Stimulated activated CD8-positive, alpha-beta memory T cell treated with anti-CD3 and anti-CD28 coated beads, Interleukin-4, amount 100 ng/mL, for 1 hour (primary cell): ENCODE measurements at regions not wholly inside any gene's neighbourhood (a gene's known extent, or its start where the extent isn't known, plus 50 kb on each side); places are given as distances from the start of the nearest gene placed in this dataset.

Source experiments
- DNase-seq, 2 donors: peaks; one replicate each; pipeline ENCODE4 v3.0.0-alpha.2; 2020; ENCODE audit warnings: low read depth in 2 of 2, low spot score in 1 of 2

DNA sequence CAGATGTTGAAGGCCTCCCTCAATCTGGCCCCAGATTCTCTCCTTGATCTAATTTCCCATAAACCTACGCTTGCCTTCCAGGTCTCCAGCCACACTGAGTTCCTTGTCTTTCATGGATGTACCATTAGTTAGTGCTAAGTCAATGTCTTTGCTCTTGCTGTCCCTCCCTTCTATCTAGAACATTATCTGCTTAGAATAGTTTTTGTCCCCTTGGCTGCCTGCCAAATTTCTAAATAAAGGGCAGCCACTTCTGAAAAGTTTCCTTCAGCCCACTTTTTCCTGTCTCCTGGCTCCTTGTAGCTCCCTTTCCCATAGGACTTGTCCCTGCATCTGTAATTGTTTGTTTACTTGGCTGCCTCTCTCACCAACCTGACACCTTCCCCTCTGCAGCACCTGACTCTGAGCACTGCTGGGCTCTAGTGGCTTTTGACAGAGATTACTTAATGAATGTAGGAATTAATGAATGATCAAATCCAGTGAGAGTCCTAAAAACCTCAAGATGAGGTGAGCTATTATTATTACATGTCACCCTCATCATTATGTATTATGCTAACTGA, 58.3 kb downstream of the CXCL12 start:
- DNase-seq = no peak

DNA sequence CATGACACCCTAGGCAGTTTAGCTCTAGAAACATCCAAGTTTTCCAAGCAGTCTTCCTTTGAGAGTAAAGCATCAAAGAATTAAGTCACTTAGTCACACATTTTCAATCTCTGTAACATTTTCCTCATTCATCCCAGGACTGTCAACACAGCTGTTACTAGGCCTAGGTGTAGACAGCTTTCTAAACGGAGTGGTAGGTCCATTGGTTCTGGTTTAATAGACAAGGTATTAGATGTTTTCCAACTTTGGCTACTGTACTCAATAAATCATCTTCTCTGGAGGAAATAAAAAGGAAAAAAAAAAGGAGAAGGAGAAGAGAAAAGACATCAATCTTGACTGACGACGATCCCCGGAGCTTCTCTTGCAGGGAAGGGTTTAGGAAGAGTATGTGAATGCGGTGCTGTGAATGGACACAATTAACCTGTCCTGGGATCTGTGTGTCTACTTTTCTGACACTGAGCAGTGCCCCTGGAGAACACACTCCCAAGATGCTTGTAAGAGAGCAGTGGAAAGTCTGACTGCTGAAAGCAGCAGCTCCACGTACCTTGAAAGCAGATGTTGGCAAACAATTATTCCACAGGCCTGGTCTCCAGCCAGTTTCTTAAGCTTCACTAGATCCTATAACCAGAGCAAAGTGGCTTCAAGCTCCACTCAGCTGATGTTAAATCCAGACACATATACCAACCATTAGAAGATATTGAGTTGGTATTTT, 59.1 kb downstream of the CXCL12 start:
- DNase-seq = no peak

DNA sequence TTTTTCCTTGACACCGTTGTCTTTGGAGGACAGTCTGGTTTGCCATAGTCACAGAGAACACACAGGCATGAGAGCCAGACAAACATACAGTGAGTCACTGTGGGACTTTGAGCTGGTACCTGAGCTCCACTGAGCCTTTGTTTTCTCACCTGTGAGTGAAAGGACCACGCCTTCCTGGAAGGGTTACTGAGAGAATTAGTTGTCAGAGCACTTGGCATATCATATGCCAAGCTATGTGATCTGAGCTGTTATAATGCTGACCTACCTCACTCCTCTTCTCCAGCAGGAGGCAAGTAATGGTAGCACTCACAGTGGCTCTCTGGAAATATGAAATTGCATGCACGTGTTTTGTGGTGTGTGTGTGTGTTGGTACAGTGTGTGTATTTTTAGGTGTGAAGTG, 59.7 kb downstream of the CXCL12 start:
- no peak for DNase-seq

DNA sequence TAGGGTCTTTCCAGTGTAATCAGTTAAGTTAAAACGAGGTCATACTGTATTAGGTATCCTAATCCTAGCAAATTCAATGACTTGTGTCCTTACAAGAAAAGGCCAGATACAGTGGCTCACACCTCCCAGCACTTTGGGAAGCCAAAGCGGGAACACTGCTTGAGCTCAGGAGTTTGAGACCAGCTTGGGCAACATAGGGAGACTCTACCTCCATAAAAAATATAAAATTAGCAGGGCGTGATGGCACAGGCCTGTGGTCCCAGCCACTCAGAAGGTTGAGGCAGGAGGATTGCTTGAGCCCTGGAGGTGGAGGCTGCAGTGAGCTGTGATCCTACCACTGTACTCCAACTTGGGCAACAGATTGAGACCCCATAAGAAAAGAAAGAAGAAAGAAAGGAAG, 61.1 kb downstream of the CXCL12 start:
- DNase-seq = no peak

DNA sequence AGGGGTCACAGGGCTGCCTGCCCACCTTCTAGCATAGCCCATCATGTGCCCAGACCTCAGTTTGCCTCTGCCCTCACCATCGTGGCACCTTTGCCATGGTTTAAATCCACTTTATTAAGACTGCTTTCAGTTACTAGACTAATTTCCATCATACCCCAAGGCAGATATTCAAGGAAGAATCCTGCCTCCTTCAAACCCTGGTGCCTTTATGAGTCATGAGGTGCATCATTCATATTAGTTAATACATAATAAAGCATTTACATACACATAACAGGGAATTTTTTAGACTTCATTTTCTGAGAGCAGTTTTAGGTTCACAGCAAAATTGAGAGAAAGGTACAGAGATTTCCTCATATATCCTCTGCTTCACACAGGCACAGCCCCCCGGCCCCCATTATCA, 62.8 kb downstream of the CXCL12 start:
- no peak for DNase-seq

DNA sequence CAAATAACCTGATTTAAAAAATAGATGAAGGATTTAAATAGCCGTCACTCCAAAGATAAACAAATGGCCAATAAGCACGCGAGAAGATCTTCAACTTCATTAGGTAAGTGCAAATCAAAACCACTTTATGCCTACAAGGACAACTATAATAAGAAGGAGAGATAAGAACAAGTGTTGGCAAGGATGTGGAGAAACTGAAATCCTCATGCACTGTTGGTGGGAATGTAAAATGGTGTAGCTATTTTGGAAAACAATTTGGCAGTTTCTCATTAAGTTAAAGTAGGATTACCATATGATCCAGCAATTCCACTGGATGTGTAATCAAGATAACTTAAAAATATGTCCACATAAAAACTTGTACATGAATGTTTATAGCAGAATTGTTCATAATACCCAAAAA, 64.1 kb downstream of the CXCL12 start:
- DNase-seq = no peak

DNA sequence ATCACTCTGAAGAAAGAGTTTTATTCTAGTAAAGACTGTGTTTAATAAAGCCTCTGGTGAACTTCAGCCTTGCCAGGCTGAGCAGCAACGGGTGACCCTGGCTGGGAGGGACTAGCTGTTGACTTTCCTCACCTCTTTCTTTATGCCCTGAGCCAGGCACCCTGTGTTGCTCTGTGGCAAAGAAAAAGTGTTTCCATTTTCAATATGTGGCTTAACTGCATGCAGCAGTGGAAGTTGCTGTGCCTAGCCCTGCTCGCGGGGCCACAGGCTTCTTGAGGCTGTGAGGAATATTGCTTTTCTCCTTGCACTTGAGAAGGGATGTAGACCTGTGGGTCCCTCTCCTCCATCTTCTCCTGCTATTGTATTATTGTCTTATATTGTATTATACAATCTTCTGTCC, 67.0 kb downstream of the CXCL12 start:
- DNase-seq = no peak

DNA sequence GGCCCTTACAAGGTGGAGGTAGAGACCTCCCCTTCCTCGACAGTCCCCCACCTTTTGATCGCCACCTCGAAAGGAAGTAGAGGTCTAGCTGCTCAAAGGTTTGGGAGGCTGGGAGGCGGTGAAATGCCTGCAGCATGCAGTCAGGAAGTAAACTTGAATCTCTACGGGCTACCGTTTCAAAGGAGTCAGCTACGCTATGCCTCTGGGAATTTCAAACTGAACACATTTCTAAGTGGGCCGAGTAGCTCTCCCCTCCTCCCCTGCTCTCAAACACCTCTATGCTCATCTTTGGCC, 68.0 kb downstream of the CXCL12 start:
- no peak for DNase-seq

DNA sequence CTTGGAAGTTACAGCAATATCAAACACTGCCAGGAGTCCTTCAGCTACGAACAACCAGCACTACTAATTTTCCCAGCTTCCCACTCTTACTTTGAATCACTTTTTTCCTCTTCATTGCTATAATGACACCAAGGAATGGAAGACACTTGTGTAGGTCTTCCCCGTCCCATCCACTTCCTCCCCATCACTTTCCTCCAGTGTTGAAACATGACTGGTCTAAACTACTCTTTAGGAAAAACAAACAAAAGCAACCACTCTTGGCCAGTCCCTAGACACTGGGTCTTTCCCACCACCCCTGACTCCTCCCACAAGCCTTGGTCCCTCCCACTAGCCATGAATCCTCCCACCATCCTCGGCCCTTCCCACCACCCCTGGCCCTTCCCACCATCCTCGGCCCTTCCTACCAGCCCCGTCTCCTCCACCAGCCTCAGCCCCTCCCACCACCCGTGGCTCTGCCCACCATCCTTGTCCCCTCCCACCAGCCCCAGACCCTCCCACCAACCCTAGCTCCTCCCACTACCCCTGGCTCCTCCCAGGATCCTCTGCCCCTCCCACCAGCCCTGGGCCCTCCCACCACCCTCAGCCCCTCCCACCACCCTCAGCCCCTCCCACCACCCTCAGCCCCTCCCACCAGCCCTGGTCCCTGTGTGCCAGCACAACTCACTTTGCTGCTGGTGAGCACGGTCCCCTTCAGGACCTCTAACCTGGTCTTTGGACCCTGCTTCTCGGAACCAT, 68.5 kb downstream of the CXCL12 start:
- no peak for DNase-seq

DNA sequence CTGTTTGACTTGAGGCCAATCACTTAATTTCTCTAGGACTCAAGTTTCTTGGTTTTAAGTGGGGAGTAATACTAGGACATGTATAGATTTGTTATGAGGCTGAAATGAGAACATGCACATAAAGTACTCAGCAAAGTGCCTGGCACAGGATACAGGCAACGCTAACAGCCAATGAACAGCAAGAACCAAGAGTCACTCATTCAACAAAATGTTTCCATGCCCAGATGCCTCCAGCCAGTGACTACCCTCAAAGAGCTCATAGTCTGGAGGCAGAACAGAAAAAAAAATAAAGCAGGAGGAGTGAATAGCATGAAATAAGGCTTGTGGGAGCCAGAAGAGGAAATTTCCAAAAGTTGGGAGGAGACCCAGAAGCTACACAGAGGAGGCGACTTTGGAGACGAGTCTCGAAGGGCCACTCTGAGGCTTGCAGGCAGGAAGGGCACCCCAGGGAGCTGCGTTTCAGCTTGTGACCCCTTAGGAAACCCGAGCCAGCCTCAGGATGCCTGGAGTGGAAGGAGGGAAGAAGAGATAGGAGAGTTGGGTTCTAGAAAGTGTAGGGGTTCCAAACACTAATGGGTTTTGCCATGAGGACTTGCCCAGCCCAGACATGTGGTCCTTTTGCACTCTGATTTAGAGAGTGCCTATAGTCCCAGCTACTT, 70.0 kb downstream of the CXCL12 start:
- no peak for DNase-seq

DNA sequence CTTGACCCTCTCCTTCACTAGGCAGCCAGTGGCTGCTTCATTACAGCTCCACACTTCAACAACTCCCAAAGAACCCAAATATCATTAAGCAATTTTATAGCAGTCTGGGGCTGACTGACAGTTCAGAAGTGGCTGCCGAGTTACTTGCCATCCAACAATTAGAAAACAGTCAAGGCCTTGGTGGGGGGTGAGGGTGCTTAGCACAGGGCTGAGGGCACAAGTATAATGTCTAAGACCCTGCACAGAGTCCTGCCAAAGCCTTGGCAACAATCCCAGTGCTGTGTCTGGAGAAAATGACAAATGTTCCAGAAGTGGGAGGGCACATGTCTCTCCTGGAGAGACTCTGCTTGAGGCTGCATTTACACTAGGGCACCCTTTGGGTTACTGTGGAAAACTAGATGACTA, 71.1 kb downstream of the CXCL12 start:
- DNase-seq = no peak

DNA sequence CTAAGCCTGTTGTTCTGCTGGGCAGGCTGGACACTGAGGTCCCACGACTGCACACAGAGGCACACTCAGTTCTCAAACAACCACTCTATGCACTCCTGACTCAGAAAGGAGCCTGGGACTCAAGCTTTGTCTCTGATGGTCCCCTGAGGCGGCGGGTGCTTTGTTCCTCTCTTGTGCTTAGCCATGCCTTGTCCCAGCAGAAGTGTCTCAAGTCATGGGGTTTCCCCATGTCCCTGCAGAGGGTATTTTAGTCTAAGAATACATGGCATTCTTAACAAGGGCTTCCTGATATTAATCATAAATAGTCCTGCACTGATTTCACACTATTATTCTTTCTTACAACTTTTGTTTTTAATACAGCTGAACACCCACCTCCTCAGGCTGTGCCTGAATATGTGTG, 72.5 kb downstream of the CXCL12 start:
- DNase-seq = no peak

DNA sequence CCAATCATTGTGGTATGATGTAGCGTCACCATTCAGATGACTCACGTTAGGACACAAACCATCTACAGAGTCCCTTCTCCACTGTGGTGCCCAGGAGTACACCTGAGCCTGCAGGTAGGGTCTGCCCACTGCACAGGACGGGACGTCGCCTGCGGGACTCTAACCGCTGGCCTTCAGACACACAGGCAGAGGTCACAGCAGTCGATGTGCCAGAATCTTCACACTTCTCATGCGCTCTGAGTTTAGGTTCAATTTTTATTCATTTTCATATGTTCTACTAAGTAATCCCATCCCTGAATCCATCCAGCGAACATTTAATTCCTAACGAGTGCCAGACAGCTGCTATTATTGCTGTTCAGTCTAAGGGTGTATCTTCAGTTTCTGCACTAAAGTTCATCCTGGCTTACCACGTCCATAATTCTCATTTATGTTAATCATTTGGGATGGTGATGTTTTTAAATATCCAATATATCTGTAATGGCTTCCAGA, 73.3 kb downstream of the CXCL12 start:
- DNase-seq = no peak

DNA sequence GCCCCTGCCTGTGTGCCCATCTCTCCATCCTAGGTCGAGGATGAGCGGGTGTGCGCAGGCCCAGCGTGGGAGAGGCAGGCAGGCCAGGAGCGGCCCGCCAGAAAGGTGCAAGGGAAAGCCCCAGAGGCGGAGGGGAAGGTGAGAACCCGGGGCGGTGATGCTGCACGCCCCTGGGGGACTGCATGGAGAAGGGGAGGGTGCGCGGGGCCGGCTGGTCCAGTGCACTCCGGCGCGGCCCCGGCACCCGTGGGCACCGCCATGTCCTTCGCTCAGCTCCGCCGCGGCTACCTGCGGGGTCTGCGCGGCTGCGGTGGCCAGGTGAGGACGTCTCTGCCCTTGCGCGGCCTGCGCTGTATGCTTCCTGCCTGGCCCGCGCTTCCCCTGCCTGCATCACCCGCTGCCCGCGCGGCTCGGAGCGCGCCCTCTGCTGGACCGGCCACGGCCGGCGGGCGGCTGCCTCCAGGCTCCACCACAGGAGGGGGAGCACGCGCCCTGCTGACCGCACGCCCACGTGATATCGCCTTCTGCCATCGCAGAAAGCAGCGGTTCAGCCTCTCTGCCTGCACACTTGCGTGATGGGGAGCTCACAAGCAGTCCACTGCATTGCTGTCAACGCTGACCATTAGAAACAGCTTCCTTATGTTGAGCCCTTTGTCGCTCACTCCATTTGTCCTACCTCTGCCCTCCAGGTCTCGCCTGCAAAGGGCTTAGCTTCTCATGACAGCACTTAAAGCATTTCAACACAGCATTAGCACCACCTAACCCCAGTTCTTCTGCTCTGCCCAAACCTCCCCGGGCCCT, 73.9 kb downstream of the CXCL12 start:
- peak; percentile 27 to 40 for DNase-seq

DNA sequence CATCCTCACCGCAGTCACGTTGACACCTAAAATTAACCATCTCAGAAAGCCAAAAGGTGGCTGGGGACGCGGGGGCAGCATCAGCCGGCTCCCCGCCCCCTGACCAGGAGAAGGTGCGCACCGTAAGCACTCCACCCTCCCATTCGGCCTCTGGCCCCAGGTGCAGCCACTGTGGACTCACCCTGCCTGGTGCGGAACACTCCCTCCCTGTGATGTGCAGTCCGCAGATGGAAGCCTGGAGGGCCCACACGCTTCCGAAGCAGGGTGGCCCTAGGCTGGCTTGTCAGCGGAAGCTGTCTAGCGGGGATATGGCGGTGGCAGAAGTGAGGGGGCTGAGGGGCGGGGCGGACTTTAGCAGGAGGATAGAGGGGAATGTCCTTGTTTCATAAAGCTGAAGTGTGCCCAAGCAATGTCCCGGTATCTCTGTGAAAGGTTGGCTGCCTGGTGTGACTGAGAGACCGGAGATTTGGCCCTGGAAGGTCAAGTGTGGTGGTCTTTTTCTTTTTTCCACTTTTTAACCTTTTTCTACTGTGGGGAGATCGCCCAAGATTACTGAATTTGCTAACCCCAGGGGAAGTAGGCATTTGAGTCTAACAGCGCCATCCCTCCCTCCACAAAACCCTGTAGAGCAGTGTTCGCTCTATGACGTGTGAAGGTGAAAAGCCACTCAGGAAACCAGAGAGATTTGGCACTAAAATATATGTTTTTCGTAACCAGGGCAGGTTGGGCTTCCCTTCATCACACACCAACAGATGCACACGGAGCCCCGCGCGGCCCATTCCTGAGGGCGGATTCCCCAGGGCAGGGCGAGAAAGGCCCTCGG, 74.7 kb downstream of the CXCL12 start:
- no peak for DNase-seq

DNA sequence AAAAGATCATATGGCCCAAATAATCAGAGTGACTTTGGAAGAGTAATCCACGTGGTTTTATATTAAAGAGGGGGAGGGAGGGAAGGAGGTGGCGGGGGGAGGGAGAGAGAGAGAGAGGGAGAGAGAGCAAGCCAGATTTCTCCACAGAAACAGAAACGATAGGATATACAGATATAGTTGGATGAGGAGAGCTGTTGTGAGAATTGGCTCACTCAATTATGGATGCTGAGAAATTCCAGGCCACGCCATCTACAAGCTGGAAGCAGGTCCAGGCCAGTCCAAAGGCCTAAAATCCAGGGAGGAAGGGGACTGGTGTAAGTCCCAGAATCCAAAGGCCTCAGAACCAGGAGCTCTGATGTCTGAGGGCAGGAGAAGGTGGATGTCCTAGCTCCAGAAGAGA, 75.5 kb downstream of the CXCL12 start:
- no peak for DNase-seq

DNA sequence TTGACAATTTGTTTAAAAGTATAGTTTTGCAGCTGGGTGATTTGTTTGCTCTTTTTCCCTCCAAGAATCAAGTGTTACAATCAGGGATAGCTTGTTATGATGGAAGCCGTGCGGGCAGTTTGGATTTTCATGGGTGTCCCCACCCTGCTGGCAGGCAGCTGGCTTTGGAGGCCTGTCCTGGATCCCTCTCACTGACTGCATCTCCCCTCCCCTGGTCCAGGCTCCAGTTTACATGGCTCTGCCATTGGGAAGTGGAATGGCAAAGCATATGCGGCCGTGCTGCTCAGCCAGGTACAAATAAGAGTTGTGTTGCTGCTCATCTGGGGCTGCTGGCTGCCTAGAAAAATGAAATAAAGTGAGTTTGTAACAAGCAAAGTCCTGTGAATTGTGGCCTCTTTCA, 76.0 kb downstream of the CXCL12 start:
- DNase-seq = no peak

DNA sequence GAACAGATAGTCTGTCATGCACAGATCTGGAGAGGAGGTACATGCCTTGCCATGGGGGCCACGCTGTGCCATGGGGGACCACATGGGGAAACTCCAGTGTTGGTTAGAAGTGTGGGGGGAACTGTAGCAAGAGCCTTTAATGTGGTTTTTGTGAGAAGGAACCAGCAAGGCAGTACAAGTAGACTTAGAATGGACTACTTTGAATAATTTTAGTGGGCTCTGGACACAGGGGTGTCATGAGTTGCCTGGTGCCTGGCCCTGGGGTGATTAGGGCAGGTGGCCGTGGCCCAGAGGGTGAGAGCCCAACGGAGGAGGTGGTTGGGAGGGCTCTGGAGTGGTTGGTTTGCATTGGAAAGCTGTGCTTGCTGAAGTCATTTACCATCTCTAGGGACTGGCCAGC, 77.2 kb downstream of the CXCL12 start:
- no peak for DNase-seq

DNA sequence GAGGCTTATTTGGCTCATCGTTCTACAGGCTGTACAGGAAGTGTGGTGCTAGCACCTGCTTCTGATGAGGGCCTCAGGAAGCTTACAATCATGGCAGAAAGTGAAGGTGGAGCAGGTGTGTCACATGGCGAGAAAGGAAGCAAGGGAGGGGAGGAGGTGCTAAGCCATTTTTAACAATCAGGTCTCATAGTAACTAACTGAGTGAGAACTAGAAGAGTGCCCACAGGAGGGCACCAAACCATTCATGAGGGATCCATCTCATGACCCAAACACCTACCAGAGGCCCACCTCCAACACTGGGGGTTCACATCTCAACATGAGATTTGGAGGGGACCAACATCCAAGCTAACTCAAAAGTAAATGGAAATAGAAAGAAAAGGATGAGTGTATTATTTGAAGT, 78.1 kb downstream of the CXCL12 start:
- DNase-seq = no peak

DNA sequence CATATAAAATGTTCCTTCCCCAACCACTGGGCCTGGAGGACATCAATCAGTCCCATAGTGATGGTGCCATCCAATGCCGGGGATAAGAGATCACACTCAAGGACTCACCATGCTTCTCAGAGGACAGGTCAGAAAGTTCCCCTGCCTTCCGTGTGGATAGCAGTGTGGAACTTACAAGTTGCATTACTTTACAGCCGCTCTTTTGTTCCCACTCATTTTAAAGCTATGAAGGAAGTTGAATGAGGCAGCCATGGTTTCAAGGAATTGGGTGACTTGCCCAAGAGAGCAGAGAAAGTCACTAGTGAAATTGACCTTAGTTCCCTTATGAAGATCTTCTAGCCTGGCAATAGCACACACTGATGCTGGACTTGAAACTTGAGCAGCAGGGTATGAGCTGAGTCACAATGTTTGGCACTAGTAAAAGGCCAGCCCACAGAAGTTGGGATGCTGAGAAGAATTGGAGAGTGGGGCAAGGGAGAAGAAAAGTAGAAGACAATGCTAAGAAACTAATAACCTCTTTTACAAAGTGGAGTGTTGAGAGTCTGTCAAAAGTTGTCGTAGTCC, 78.7 kb downstream of the CXCL12 start:
- no peak for DNase-seq
